GM10266 (cell line): ENCODE measurements at regions not wholly inside any gene's neighbourhood (a gene's known extent, or its start where the extent isn't known, plus 50 kb on each side); places are given as distances from the start of the nearest gene placed in this dataset.

Experiments used
- DNase-seq: peaks from one replicate; pipeline ENCODE4 v3.0.0; 2012; ENCODE audit errors: extremely low spot score
- CTCF ChIP-seq: IDR thresholded peaks from 2 replicates; pipeline ENCODE4 v1.5.1; 2012; ENCODE audit warnings: mild to moderate bottlenecking, low read depth; ENCODE audit not compliant: control insufficient read depth, insufficient read depth; ENCODE audit errors: missing control alignments

- TF ChIP-seq CTCF: no peak
- no peak for DNase-seq
Observed at GRCh38 chr21:35850542-35851103, 209.7 kb downstream of the SETD4 start.

- peak; percentile 17 for DNase-seq
- TF ChIP-seq CTCF: no peak
Observed at GRCh38 chr21:35850029-35850428, 210.3 kb downstream of the SETD4 start.

GRCh38 chr21:35849144-35849543 lies 211.2 kb downstream of the SETD4 start:
- no peak for DNase-seq
- no peak for TF ChIP-seq CTCF

- no peak for DNase-seq
- TF ChIP-seq CTCF: no peak
Observed at GRCh38 chr21:35843911-35844667, 216.2 kb downstream of the SETD4 start.

GRCh38 chr21:35840949-35841348 lies 219.4 kb downstream of the SETD4 start:
- TF ChIP-seq CTCF: no peak
- no peak for DNase-seq

- DNase-seq: peak; percentile 24
Observed at GRCh38 chr21:35840197-35840799, 220.0 kb downstream of the SETD4 start.

More at GRCh38 chr21:35840197-35840799, 220.0 kb downstream of the SETD4 start:
- peak; percentile 80 for TF ChIP-seq CTCF
